H1 (cell line): ENCODE measurements at regions not wholly inside any gene's neighbourhood (a gene's known extent, or its start where the extent isn't known, plus 50 kb on each side); places are given as distances from the start of the nearest gene placed in this dataset.

Source experiments
- CTCF ChIA-PET: fragments of 300-600 bp; sonication (Branson Sonifier 250); formaldehyde crosslinking; loops from one replicate; lab custom pipeline; 2021; ENCODE audit not compliant: partially characterized antibody; lab: Charles Lee
- POLR2A ChIA-PET: fragments of 300-600 bp; sonication (Branson Sonifier 250); formaldehyde crosslinking; loops from one replicate; lab custom pipeline; 2021; ENCODE audit warnings: inconsistent platforms; ENCODE audit not compliant: partially characterized antibody; lab: Charles Lee
- DNase-seq, 2 experiments: peaks; one replicate each; pipeline versions ENCODE4 v3.0.0 to v3.0.0-alpha.2; 2010 to 2022; ENCODE audit warnings: low spot score in 2 of 2, low read depth in 1 of 2, mixed read lengths in 1 of 2
- FAIRE-seq: peaks from 2 replicates; lab custom pipeline; 2011; peaks lifted over from hg19 to GRCh38; lab: Jason Lieb, UNC
- H2AFZ ChIP-seq: 2 replicates; pipeline ENCODE4 v1.8.1; 2012; ENCODE audit warnings: low read length, inconsistent platforms
- H2AK5ac ChIP-seq: 2 replicates; pipeline ENCODE4 v1.6.1; 2013; ENCODE audit warnings: low read depth, low read length
- H2BK120ac ChIP-seq: replicated peaks from 2 replicates; pipeline ENCODE3; 2013; ENCODE audit warnings: low read depth, low read length, inconsistent platforms
- H2BK12ac ChIP-seq: 2 replicates; pipeline ENCODE4 v1.6.1; 2013; ENCODE audit warnings: low read depth, low read length
- H2BK15ac ChIP-seq: 2 replicates; pipeline ENCODE4 v1.6.1; 2013; ENCODE audit warnings: low read length
- H2BK20ac ChIP-seq: 2 replicates; pipeline ENCODE4 v1.6.1; 2013; ENCODE audit warnings: low read length
- H2BK5ac ChIP-seq: 2 replicates; pipeline ENCODE4 v1.6.1; 2013; ENCODE audit warnings: low read depth, low read length
- H3K14ac ChIP-seq: 2 replicates; pipeline ENCODE4 v1.6.1; 2013; ENCODE audit warnings: inconsistent platforms; ENCODE audit not compliant: insufficient read length
- H3K18ac ChIP-seq: 2 replicates; pipeline ENCODE4 v1.6.1; 2013; ENCODE audit warnings: low read length; ENCODE audit errors: extremely low read depth
- H3K23ac ChIP-seq: 2 replicates; pipeline ENCODE4 v1.6.1; 2013; ENCODE audit warnings: inconsistent platforms; ENCODE audit not compliant: insufficient read length
- H3K23me2 ChIP-seq: 2 replicates; pipeline ENCODE4 v1.6.1; 2013; ENCODE audit warnings: low read depth, low read length
- H3K27ac ChIP-seq: 2 replicates; pipeline ENCODE4 v1.6.1; 2011; ENCODE audit warnings: low read depth, low read length, inconsistent platforms
- H3K27me3 ChIP-seq, 4 experiments: replicated peaks in 1 of 4; 1 replicate in 1 of 4; 2 replicates in 3 of 4; pipeline versions ENCODE4 v1.6.1 to v1.8.1; 2011 to 2013; ENCODE audit warnings: low read length in 3 of 4, mild to moderate bottlenecking in 3 of 4, inconsistent platforms in 2 of 4, mixed read lengths in 2 of 4, moderate library complexity in 1 of 4; ENCODE audit not compliant: control insufficient read depth in 3 of 4, insufficient read depth in 3 of 4; ENCODE audit errors: extremely low read depth in 1 of 4
- H3K36me3 ChIP-seq, 4 experiments: 2 replicates each; pipeline versions ENCODE4 v1.6.1 to v1.8.1; 2011 to 2013; ENCODE audit warnings: mild to moderate bottlenecking in 4 of 4, low read length in 3 of 4, moderate library complexity in 2 of 4, control low read depth in 1 of 4, inconsistent platforms in 1 of 4; ENCODE audit not compliant: insufficient read depth in 4 of 4, control insufficient read depth in 2 of 4
- H3K4ac ChIP-seq: replicated peaks from 2 replicates; pipeline ENCODE3; 2013; ENCODE audit warnings: low read length, low read depth, mixed read lengths, inconsistent platforms; ENCODE audit not compliant: insufficient read length
- H3K4me1 ChIP-seq, 4 experiments: replicated peaks in 1 of 4; 1 replicate in 1 of 4; 2 replicates in 3 of 4; pipeline versions ENCODE4 v1.6.1 to v1.8.1; 2011 to 2013; ENCODE audit warnings: low read length in 3 of 4, inconsistent platforms in 2 of 4, mixed read lengths in 1 of 4; ENCODE audit not compliant: insufficient read depth in 4 of 4, control insufficient read depth in 3 of 4
- H3K4me2 ChIP-seq, 2 experiments: 2 replicates each; pipeline versions ENCODE4 v1.6.1 to v1.8.1; 2011 to 2013; ENCODE audit warnings: low read depth in 2 of 2, low read length in 2 of 2, control low read depth in 1 of 2, inconsistent platforms in 1 of 2, mild to moderate bottlenecking in 1 of 2; ENCODE audit not compliant: insufficient read depth in 1 of 2
- H3K4me3 ChIP-seq, 4 experiments: fragments of 200-600, 300-600 bp in 1 of 4; sonication (generic), shearing (Covaris generic), sonication (Bioruptor Twin) in 1 of 4; 2 replicates each; pipeline versions ENCODE4 v1.5.1 to v1.8.1; 2011 to 2016; ENCODE audit warnings: low read length in 4 of 4, low read depth in 3 of 4, control low read depth in 2 of 4, inconsistent platforms in 2 of 4, mild to moderate bottlenecking in 2 of 4, mixed read lengths in 1 of 4, moderate library complexity in 1 of 4; ENCODE audit not compliant: insufficient read depth in 2 of 4; ENCODE audit errors: extremely low read depth in 1 of 4
- H3K56ac ChIP-seq: replicated peaks from 2 replicates; pipeline ENCODE3; 2013; ENCODE audit warnings: low read depth, mild to moderate bottlenecking, mixed read lengths, low read length, inconsistent platforms; ENCODE audit not compliant: insufficient read length
- H3K79me1 ChIP-seq: 2 replicates; pipeline ENCODE4 v1.6.1; 2013; ENCODE audit warnings: low read depth, low read length, control low read depth
- H3K79me2 ChIP-seq, 2 experiments: 2 replicates each; pipeline versions ENCODE4 v1.6.1 to v1.8.1; 2012 to 2013; ENCODE audit warnings: low read length in 2 of 2, mild to moderate bottlenecking in 2 of 2, inconsistent platforms in 1 of 2; ENCODE audit not compliant: insufficient read depth in 2 of 2, control insufficient read depth in 1 of 2
- H3K9ac ChIP-seq, 4 experiments: replicated peaks in 1 of 4; 1 replicate in 1 of 4; 2 replicates in 3 of 4; pipeline versions ENCODE4 v1.6.1 to v1.8.1; 2011 to 2013; ENCODE audit warnings: low read depth in 3 of 4, low read length in 3 of 4, control low read depth in 2 of 4, mild to moderate bottlenecking in 2 of 4, moderate library complexity in 2 of 4, inconsistent platforms in 1 of 4; ENCODE audit errors: extremely low read depth in 1 of 4
- H3K9me3 ChIP-seq, 2 experiments: 2 replicates each; pipeline versions ENCODE4 v1.6.1 to v1.8.1; 2012 to 2013; ENCODE audit warnings: mild to moderate bottlenecking in 2 of 2, moderate library complexity in 2 of 2, control low read depth in 1 of 2, inconsistent platforms in 1 of 2, low read depth in 1 of 2, low read length in 1 of 2, mixed read lengths in 1 of 2; ENCODE audit not compliant: insufficient read depth in 2 of 2
- H4K20me1 ChIP-seq, 2 experiments: replicated peaks in 1 of 2; 2 replicates each; pipeline versions ENCODE3 to v1.8.1; 2011 to 2013; ENCODE audit warnings: inconsistent platforms in 2 of 2, low read length in 2 of 2, mild to moderate bottlenecking in 1 of 2; ENCODE audit not compliant: insufficient read depth in 2 of 2, control insufficient read depth in 1 of 2
- H4K5ac ChIP-seq: 2 replicates; pipeline ENCODE4 v1.6.1; 2013; ENCODE audit warnings: low read length, low read depth, mixed read lengths, inconsistent platforms; ENCODE audit not compliant: insufficient read length
- H4K8ac ChIP-seq: 2 replicates; pipeline ENCODE4 v1.8.0; 2013; ENCODE audit warnings: mild to moderate bottlenecking, moderate library complexity, low read length, inconsistent platforms; ENCODE audit not compliant: insufficient read depth; ENCODE audit errors: extremely low read depth
- H4K91ac ChIP-seq: replicated peaks from 2 replicates; pipeline ENCODE3; 2013; ENCODE audit warnings: low read length, mixed read lengths, inconsistent platforms; ENCODE audit not compliant: insufficient read length
- ASH2L ChIP-seq: fragments of 200-600, 300-600 bp; sonication (generic); IDR thresholded peaks from one replicate; pipeline ENCODE4 v1.7.1; 2017; ENCODE audit warnings: low read length
- CBX8 ChIP-seq: fragments of 300-800, 300-1000 bp; sonication (generic); IDR thresholded peaks from 2 replicates; pipeline ENCODE4 v1.7.1; 2016; ENCODE audit warnings: low read depth, low read length, borderline replicate concordance
- CREB1 ChIP-seq: IDR thresholded peaks from 2 replicates; pipeline ENCODE4 v1.6.1; 2012; ENCODE audit warnings: inconsistent platforms
- HDAC2 ChIP-seq, 2 experiments: fragments of 300-600 bp in 1 of 2; sonication (generic) in 1 of 2; IDR thresholded peaks; 2 replicates each; pipeline ENCODE4 v1.6.1; 2011 to 2012; ENCODE audit warnings: low read depth in 2 of 2, low read length in 2 of 2, mild to moderate bottlenecking in 2 of 2, moderate library complexity in 2 of 2, borderline replicate concordance in 1 of 2, inconsistent platforms in 1 of 2
- JUND ChIP-seq: IDR thresholded peaks from 2 replicates; pipeline ENCODE4 v1.6.1; 2011; ENCODE audit warnings: mild to moderate bottlenecking, improper control_type of control experiment, low read length
- KDM5A ChIP-seq: fragments of 200-600 bp; IDR thresholded peaks from 2 replicates; pipeline ENCODE4 v1.7.1; 2012; ENCODE audit warnings: mild to moderate bottlenecking, low read length, inconsistent platforms, mixed read lengths
- POLR2A ChIP-seq, 2 experiments: IDR thresholded peaks; 1 replicate in 1 of 2; 2 replicates in 1 of 2; pipeline ENCODE4 v1.6.1; 2011; ENCODE audit warnings: low read depth in 2 of 2, low read length in 2 of 2, mild to moderate bottlenecking in 2 of 2; ENCODE audit errors: control extremely low read depth in 1 of 2
- RXRA ChIP-seq: IDR thresholded peaks from 2 replicates; pipeline ENCODE4 v1.6.1; 2011; ENCODE audit warnings: low read depth, mild to moderate bottlenecking, low read length, moderate library complexity; ENCODE audit not compliant: insufficient read depth
- SIN3A ChIP-seq, 2 experiments: IDR thresholded peaks in 1 of 2; conservative IDR thresholded peaks in 1 of 2; 2 replicates each; pipeline ENCODE4 v1.6.1; 2011 to 2012; ENCODE audit warnings: low read length in 2 of 2, improper control_type of control experiment in 1 of 2, low read depth in 1 of 2, mild to moderate bottlenecking in 1 of 2
- SIRT6 ChIP-seq: IDR thresholded peaks from one replicate; pipeline ENCODE4 v1.7.1; 2012; ENCODE audit warnings: low read length, inconsistent platforms
- SUZ12 ChIP-seq: fragments of 200-600 bp; sonication (generic); IDR thresholded peaks from 2 replicates; pipeline ENCODE4 v1.6.1; 2012; ENCODE audit warnings: mild to moderate bottlenecking, inconsistent platforms, low read length, moderate library complexity, mixed read lengths
- TAF7 ChIP-seq: optimal IDR thresholded peaks from 2 replicates; pipeline ENCODE3; 2011; ENCODE audit warnings: low read depth, mild to moderate bottlenecking, inconsistent platforms, low read length, moderate library complexity, borderline replicate concordance
- TBP ChIP-seq: IDR thresholded peaks from 2 replicates; pipeline ENCODE4 v1.6.1; 2011; ENCODE audit warnings: low read depth, low read length, improper control_type of control experiment
- TCF12 ChIP-seq: IDR thresholded peaks from 2 replicates; pipeline ENCODE4 v1.6.1; 2011; ENCODE audit warnings: low read depth, mild to moderate bottlenecking, low read length
- ZNF274 ChIP-seq: IDR thresholded peaks from 2 replicates; pipeline ENCODE4 v1.7.0; 2012; ENCODE audit warnings: low read length, borderline replicate concordance; ENCODE audit errors: extremely low read depth

- POLR2A ChIA-PET, result no interaction called here
- Histone ChIP-seq H2BK20ac (no peak overlapping the region), H3K23ac (no peak overlapping the region), H3K18ac (no peak overlapping the region), H3K4me1 (no peaks in the 10 kb centered on the region), H2BK15ac (no peak overlapping the region), H3K27me3 (no peaks in the 10 kb centered on the region)
- TF ChIP-seq TBP, result no peak
- no peak for TF ChIP-seq ASH2L
- TF ChIP-seq SIN3A (conservative IDR thresholded peaks at IDR 0.05 in 1 of 2, IDR thresholded peaks at IDR 0.05 in 1 of 2; ENCODE audit: low read depth in 1 of 2, low read length in 2 of 2), result no peak
- no peak for TF ChIP-seq POLR2A (IDR thresholded peaks at IDR 0.05; ENCODE audit: control extremely low read depth in 1 of 2, low read depth in 2 of 2, low read length in 2 of 2)
- TF ChIP-seq TCF12, result no peak
- no peak for TF ChIP-seq TAF7
- TF ChIP-seq CBX8, result no peak
- no peak for TF ChIP-seq ZNF274
- TF ChIP-seq RXRA, result no peak
- no peak for TF ChIP-seq SUZ12
- TF ChIP-seq CREB1, result no peak
- TF ChIP-seq JUND, result no peak
- no peak for TF ChIP-seq KDM5A
- no peak for TF ChIP-seq HDAC2 (IDR thresholded peaks at IDR 0.05; ENCODE audit: borderline replicate concordance in 1 of 2, low read depth in 2 of 2, low read length in 2 of 2)
- TF ChIP-seq SIRT6, result no peak
- TF ChIP-seq, all 59 proteins: peak for 0
- Histone ChIP-seq H2BK5ac (no peak overlapping the region), H3K23me2 (no peaks in the 10 kb centered on the region), H2AK5ac (no peak overlapping the region), H4K5ac (no peak overlapping the region), H3K4me3 (no peak overlapping the region), H2BK120ac (no peak overlapping the region), H3K9me3 (no peaks in the 10 kb centered on the region), H2AFZ (no peak overlapping the region), H3K4ac (no peak overlapping the region), H4K20me1 (no peaks in the 10 kb centered on the region), H3K56ac (no peak overlapping the region), H4K8ac (no peak overlapping the region), H3K27ac (no peak overlapping the region), H4K91ac (no peak overlapping the region), H3K79me1 (no peaks in the 10 kb centered on the region), H3K36me3 (no peaks in the 10 kb centered on the region), H3K4me2 (no peak overlapping the region), H3K79me2 (no peaks in the 10 kb centered on the region), H2BK12ac (no peak overlapping the region), H3K9ac (no peak overlapping the region), H3K14ac (no peak overlapping the region)
- no peak for DNase-seq
- FAIRE-seq, result no peak
- CTCF ChIA-PET, result no interaction called here
These were observed 67.2 kb upstream of the C1GALT1C1 start for GRCh38 chrX:120697053-120697452.
